ENCODE measurements at regions not wholly inside any gene's neighbourhood (a gene's known extent, or its start where the extent isn't known, plus 50 kb on each side); places are given as distances from the start of the nearest gene placed in this dataset.

DNA sequence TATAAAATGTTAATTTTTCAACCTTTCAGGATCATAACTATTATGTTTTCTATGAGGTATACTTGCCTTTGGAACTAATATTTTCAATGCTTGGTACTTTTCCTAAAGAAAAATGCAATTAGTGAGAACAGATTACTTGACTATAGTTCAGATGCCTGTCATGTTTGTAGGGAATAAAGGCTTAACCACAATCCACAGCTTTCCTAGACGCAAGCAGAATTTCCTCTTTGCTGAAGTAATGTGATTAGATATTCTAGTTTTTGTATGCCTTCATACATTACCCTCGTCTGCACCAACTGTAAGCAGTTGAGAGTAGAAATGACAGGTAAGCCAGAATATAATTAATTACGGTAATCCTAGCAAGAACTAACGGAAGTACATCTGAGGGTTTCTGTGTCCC, 581.4 kb upstream of the MMS22L start:
- H3K27me3 ChIP-seq (ENCODE audit: control insufficient read depth in 3 of 3, insufficient read depth in 3 of 3, low read length in 3 of 3) = no peaks in the 10 kb centered on the region
- no peaks in the 10 kb centered on the region for H3K4me1 ChIP-seq (ENCODE audit: control insufficient read depth in 3 of 3, insufficient read depth in 3 of 3, low read length in 3 of 3)
- no peak overlapping the region for H3K4me3 ChIP-seq (ENCODE audit: low read length in 3 of 3)
- H3K36me3 ChIP-seq (ENCODE audit: control insufficient read depth in 3 of 3, insufficient read depth in 3 of 3, low read length in 3 of 3) = no peaks in the 10 kb centered on the region
- H3K9me3 ChIP-seq (ENCODE audit: control insufficient read depth in 3 of 3, low read length in 3 of 3) = no peaks in the 10 kb centered on the region
- no peak overlapping the region for H3K27ac ChIP-seq (ENCODE audit: low read depth, low read length)
- no peak overlapping the region for H3K9ac ChIP-seq (ENCODE audit: low read depth in 1 of 3, low read length in 3 of 3)

DNA sequence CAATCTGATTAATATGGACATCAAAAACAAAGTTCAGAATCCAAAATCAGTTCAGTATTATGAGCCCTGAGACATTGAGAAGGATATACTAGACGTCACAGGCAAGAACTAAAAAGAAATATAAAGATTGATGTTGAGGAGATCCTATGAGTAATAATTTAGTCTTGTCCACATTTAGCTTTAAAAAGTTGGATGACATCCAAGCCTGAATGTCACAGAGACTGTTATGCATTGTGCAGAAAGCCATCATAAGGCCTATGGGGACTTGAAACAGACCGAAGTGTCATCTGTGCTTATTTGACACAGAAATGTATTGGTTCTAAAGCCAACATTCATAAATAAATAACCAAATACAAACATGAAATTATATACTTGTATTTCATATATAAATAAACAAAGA, 581.8 kb upstream of the MMS22L start:
- no peak overlapping the region for H3K9ac ChIP-seq (ENCODE audit: low read depth in 1 of 3, low read length in 3 of 3)
- no peak overlapping the region for H3K4me3 ChIP-seq (ENCODE audit: low read length in 3 of 3)
- no peaks in the 10 kb centered on the region for H3K9me3 ChIP-seq (ENCODE audit: control insufficient read depth in 3 of 3, low read length in 3 of 3)
- H3K27me3 ChIP-seq (ENCODE audit: control insufficient read depth in 3 of 3, insufficient read depth in 3 of 3, low read length in 3 of 3) = no peaks in the 10 kb centered on the region
- H3K27ac ChIP-seq (ENCODE audit: low read depth, low read length) = no peak overlapping the region
- no peaks in the 10 kb centered on the region for H3K4me1 ChIP-seq (ENCODE audit: control insufficient read depth in 3 of 3, insufficient read depth in 3 of 3, low read length in 3 of 3)
- no peaks in the 10 kb centered on the region for H3K36me3 ChIP-seq (ENCODE audit: control insufficient read depth in 3 of 3, insufficient read depth in 3 of 3, low read length in 3 of 3)

DNA sequence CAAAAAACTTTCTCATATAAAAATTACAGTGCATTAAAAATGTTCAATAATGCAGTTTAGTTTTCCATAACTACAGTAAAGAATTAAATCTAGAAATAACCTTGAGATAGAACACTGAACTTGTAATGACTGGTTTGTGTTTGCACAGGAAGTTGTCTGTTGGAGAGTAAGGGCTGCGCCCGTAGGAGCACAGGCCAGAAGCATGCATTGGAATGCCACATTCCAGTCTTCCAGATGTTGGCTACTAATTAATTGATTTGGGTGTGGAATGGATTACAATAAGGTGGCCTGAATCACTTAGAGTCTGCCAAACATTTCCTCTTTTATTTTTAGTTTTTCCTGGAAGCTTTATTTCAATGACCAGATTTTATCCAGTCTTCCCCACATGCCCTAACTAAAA, 582.6 kb upstream of the MMS22L start:
- Histone ChIP-seq H3K4me3 (ENCODE audit: low read length in 3 of 3) (no peak overlapping the region), H3K9ac (ENCODE audit: low read depth in 1 of 3, low read length in 3 of 3) (no peak overlapping the region), H3K4me1 (ENCODE audit: control insufficient read depth in 3 of 3, insufficient read depth in 3 of 3, low read length in 3 of 3) (no peaks in the 10 kb centered on the region)

DNA sequence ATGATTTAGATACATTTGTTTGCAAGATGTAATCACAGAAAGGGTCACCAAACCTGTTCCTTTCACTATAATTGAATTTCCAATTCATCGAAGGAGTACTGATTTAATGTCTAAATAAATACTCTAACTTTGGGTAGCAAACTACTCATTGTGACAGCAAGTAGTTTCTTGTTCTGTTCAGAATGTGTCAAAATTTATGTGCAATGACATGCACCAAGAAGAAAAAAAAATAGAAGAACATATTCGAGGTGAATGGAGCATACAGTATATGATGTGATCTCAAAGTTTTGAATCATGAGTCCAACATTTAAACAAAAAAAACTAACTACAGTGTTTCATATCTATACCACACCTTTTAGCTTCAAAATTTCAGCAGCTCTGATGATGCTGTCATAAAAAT, 583.6 kb upstream of the MMS22L start:
- no peaks in the 10 kb centered on the region for H3K9me3 ChIP-seq (ENCODE audit: control insufficient read depth in 3 of 3, low read length in 3 of 3)
- no peaks in the 10 kb centered on the region for H3K36me3 ChIP-seq (ENCODE audit: control insufficient read depth in 3 of 3, insufficient read depth in 3 of 3, low read length in 3 of 3)
- no peak overlapping the region for H3K4me3 ChIP-seq (ENCODE audit: low read length in 3 of 3)

More for the DNA sequence above, 582.6 kb upstream of the MMS22L start:
- H3K27me3 ChIP-seq (ENCODE audit: control insufficient read depth in 3 of 3, insufficient read depth in 3 of 3, low read length in 3 of 3) = no peaks in the 10 kb centered on the region
- no peaks in the 10 kb centered on the region for H3K36me3 ChIP-seq (ENCODE audit: control insufficient read depth in 3 of 3, insufficient read depth in 3 of 3, low read length in 3 of 3)
- H3K9me3 ChIP-seq (ENCODE audit: control insufficient read depth in 3 of 3, low read length in 3 of 3) = no peaks in the 10 kb centered on the region
- no peak overlapping the region for H3K27ac ChIP-seq (ENCODE audit: low read depth, low read length)

DNA sequence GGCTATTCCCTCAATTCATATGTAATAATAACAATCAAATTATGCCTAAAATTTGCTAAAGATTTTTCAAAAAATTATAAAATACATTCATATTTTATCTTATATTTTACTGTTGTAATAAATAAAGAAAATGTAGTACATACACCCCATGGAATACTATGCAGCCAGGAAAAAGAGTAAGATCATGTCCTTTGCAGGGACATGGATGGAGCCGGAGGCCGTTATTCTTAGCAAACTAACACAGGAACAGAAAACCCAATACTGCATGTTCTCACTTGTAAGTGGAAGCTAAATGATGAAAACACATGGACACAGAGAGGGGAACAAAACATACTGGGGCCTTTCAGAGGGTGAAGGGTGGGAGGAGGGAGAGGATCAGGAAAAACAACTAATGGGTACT, 584.2 kb upstream of the MMS22L start:
- Histone ChIP-seq H3K4me3 (ENCODE audit: low read length in 3 of 3) (no peak overlapping the region), H3K4me1 (ENCODE audit: control insufficient read depth in 3 of 3, insufficient read depth in 3 of 3, low read length in 3 of 3) (no peaks in the 10 kb centered on the region), H3K9ac (ENCODE audit: low read depth in 1 of 3, low read length in 3 of 3) (no peak overlapping the region), H3K27ac (ENCODE audit: low read depth, low read length) (no peak overlapping the region), H3K27me3 (ENCODE audit: control insufficient read depth in 3 of 3, insufficient read depth in 3 of 3, low read length in 3 of 3) (no peaks in the 10 kb centered on the region), H3K9me3 (ENCODE audit: control insufficient read depth in 3 of 3, low read length in 3 of 3) (no peaks in the 10 kb centered on the region), H3K36me3 (ENCODE audit: control insufficient read depth in 3 of 3, insufficient read depth in 3 of 3, low read length in 3 of 3) (no peaks in the 10 kb centered on the region)

More for the DNA sequence above, 583.6 kb upstream of the MMS22L start:
- no peaks in the 10 kb centered on the region for H3K4me1 ChIP-seq (ENCODE audit: control insufficient read depth in 3 of 3, insufficient read depth in 3 of 3, low read length in 3 of 3)
- H3K27me3 ChIP-seq (ENCODE audit: control insufficient read depth in 3 of 3, insufficient read depth in 3 of 3, low read length in 3 of 3) = no peaks in the 10 kb centered on the region
- no peak overlapping the region for H3K27ac ChIP-seq (ENCODE audit: low read depth, low read length)
- no peak overlapping the region for H3K9ac ChIP-seq (ENCODE audit: low read depth in 1 of 3, low read length in 3 of 3)

DNA sequence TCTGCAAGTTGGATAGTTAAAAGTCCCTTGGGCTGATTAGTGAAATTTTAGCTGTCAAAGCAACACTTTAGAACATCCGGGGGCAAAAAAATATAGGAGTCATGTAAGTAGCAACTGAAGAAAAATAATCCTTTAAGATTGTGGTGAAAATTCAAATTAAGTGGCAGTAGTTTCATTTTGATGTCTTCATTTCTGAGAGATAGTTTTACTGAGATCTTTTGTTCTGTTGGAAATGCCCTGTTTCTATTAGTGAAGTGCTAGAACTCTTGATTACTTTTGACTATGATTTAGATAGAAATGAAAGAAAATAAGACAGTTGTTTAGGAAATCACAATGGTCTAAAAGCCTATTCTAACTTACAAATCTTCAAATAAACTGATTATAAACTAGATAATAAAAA, 587.3 kb upstream of the MMS22L start:
- no peaks in the 10 kb centered on the region for H3K27me3 ChIP-seq (ENCODE audit: control insufficient read depth in 3 of 3, insufficient read depth in 3 of 3, low read length in 3 of 3)
- H3K27ac ChIP-seq (ENCODE audit: low read depth, low read length) = no peak overlapping the region
- no peak overlapping the region for H3K4me3 ChIP-seq (ENCODE audit: low read length in 3 of 3)
- H3K9ac ChIP-seq (ENCODE audit: low read depth in 1 of 3, low read length in 3 of 3) = no peak overlapping the region
- H3K36me3 ChIP-seq (ENCODE audit: control insufficient read depth in 3 of 3, insufficient read depth in 3 of 3, low read length in 3 of 3) = no peaks in the 10 kb centered on the region
- no peaks in the 10 kb centered on the region for H3K4me1 ChIP-seq (ENCODE audit: control insufficient read depth in 3 of 3, insufficient read depth in 3 of 3, low read length in 3 of 3)
- H3K9me3 ChIP-seq (ENCODE audit: control insufficient read depth in 3 of 3, low read length in 3 of 3) = no peaks in the 10 kb centered on the region

DNA sequence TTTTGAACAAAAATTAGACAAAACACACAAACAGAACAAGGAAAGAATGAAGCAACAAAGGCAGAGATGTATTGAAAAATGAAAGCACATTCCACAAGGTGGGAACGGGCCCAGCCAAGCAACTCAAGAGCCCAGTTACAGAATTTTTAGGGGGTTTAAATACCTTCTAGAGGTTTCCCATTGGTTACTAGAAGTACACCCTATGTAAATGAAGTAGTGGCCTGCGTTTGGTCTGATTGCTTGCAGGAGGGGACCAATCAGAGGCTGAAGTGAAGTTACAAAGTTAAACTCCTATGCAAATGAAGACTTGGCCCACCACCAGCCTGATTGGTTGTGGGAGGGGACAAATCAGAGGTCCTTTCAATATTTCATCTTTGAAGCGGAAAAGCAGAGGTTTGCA, 593.7 kb upstream of the MMS22L start:
- no peak overlapping the region for H3K9ac ChIP-seq (ENCODE audit: low read depth in 1 of 3, low read length in 3 of 3)
- no peak overlapping the region for H3K4me3 ChIP-seq (ENCODE audit: low read length in 3 of 3)
- no peaks in the 10 kb centered on the region for H3K9me3 ChIP-seq (ENCODE audit: control insufficient read depth in 3 of 3, low read length in 3 of 3)
- no peaks in the 10 kb centered on the region for H3K36me3 ChIP-seq (ENCODE audit: control insufficient read depth in 3 of 3, insufficient read depth in 3 of 3, low read length in 3 of 3)
- no peaks in the 10 kb centered on the region for H3K27me3 ChIP-seq (ENCODE audit: control insufficient read depth in 3 of 3, insufficient read depth in 3 of 3, low read length in 3 of 3)
- H3K4me1 ChIP-seq (ENCODE audit: control insufficient read depth in 3 of 3, insufficient read depth in 3 of 3, low read length in 3 of 3) = no peaks in the 10 kb centered on the region
- no peak overlapping the region for H3K27ac ChIP-seq (ENCODE audit: low read depth, low read length)

DNA sequence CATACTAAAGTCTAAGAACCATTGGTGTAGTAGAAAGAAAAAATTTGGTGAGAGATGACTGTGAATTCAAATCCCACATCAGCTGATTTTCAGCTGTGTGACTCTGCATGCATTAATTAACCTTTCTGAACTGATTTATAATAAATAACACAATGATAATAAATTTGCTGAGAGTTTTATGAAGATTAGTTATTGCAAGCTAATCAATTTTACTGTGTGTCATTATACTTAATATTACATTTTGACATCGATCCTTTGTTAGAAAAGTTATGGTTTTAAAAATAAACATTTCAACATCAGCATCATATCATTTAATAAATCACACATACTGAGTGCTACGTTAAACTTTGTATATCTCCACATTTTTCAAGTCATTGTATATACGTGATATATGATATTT, 599.7 kb upstream of the MMS22L start:
- Histone ChIP-seq H3K27me3 (ENCODE audit: control insufficient read depth in 3 of 3, insufficient read depth in 3 of 3, low read length in 3 of 3) (no peaks in the 10 kb centered on the region), H3K36me3 (ENCODE audit: control insufficient read depth in 3 of 3, insufficient read depth in 3 of 3, low read length in 3 of 3) (no peaks in the 10 kb centered on the region), H3K27ac (ENCODE audit: low read depth, low read length) (no peak overlapping the region), H3K9ac (ENCODE audit: low read depth in 1 of 3, low read length in 3 of 3) (no peak overlapping the region), H3K9me3 (ENCODE audit: control insufficient read depth in 3 of 3, low read length in 3 of 3) (no peaks in the 10 kb centered on the region), H3K4me1 (ENCODE audit: control insufficient read depth in 3 of 3, insufficient read depth in 3 of 3, low read length in 3 of 3) (no peaks in the 10 kb centered on the region), H3K4me3 (ENCODE audit: low read length in 3 of 3) (no peak overlapping the region)

DNA sequence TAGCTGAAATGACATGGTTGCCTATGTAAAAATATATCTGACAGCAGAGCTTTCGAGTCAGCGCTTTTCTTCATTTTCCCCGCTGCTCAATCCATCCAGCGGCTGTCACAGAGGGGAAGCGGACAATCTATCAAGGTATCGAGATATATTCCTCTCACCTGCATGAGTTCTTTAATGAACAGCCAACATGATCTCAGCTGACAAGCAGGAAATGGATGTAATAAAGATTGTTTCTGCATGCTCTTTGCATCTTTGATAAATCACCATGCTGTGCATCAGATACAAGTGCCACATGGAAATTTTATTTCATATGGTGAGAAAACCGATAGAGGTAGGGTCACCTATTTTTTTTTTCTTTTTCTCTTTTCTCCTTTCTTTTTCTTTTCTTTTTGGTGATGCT, 602.3 kb upstream of the MMS22L start:
- Histone ChIP-seq H3K4me1 (ENCODE audit: control insufficient read depth in 3 of 3, insufficient read depth in 3 of 3, low read length in 3 of 3) (no peaks in the 10 kb centered on the region), H3K9ac (ENCODE audit: low read depth in 1 of 3, low read length in 3 of 3) (no peak overlapping the region), H3K27me3 (ENCODE audit: control insufficient read depth in 3 of 3, insufficient read depth in 3 of 3, low read length in 3 of 3) (no peaks in the 10 kb centered on the region), H3K4me3 (ENCODE audit: low read length in 3 of 3) (no peak overlapping the region), H3K27ac (ENCODE audit: low read depth, low read length) (no peak overlapping the region), H3K36me3 (ENCODE audit: control insufficient read depth in 3 of 3, insufficient read depth in 3 of 3, low read length in 3 of 3) (no peaks in the 10 kb centered on the region), H3K9me3 (ENCODE audit: control insufficient read depth in 3 of 3, low read length in 3 of 3) (no peaks in the 10 kb centered on the region)

DNA sequence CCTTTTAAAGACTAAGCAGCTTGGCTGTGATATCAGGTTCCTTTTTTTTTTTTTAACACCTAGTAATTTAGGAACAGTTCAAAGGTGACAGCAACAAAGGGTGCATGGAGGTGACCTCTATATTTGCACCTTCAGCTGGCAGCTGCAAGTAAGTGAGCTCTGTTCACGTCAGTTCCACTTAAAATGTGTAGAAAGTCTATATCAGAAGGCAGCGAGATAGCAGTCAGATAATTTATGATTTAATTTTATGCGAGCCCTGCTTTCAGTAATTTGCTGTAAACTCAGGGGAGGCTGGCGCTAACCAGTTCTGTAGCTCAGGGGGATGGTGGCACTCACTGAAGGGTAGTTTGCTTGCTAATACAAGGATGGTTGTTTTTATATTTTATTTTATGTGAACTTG, 602.8 kb upstream of the MMS22L start:
- no peaks in the 10 kb centered on the region for H3K36me3 ChIP-seq (ENCODE audit: control insufficient read depth in 3 of 3, insufficient read depth in 3 of 3, low read length in 3 of 3)
- H3K4me3 ChIP-seq (ENCODE audit: low read length in 3 of 3) = no peak overlapping the region
- no peaks in the 10 kb centered on the region for H3K4me1 ChIP-seq (ENCODE audit: control insufficient read depth in 3 of 3, insufficient read depth in 3 of 3, low read length in 3 of 3)
- H3K9ac ChIP-seq (ENCODE audit: low read depth in 1 of 3, low read length in 3 of 3) = no peak overlapping the region
- H3K27ac ChIP-seq (ENCODE audit: low read depth, low read length) = no peak overlapping the region
- no peaks in the 10 kb centered on the region for H3K27me3 ChIP-seq (ENCODE audit: control insufficient read depth in 3 of 3, insufficient read depth in 3 of 3, low read length in 3 of 3)
- H3K9me3 ChIP-seq (ENCODE audit: control insufficient read depth in 3 of 3, low read length in 3 of 3) = no peaks in the 10 kb centered on the region

DNA sequence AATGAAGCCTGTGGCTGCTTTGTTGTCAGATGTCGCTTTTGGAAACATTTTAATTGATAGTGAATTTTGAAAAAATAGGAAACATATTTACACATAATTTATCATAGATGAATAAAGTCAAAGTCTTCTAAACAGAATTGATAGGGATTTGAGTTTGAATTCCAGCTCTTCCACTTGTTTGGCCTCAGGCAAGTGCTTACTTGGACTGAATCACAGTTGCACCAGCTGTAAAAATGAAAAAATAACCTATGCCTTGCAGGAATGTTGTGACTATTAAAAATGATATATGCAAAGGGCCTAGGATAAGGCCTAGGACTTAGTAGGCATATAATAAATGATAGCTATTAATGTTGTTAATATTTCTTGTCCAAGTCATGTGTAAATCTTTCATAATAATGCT, 618.5 kb upstream of the MMS22L start:
- H3K27me3 ChIP-seq (ENCODE audit: control insufficient read depth in 3 of 3, insufficient read depth in 3 of 3, low read length in 3 of 3) = no peaks in the 10 kb centered on the region
- no peaks in the 10 kb centered on the region for H3K4me1 ChIP-seq (ENCODE audit: control insufficient read depth in 3 of 3, insufficient read depth in 3 of 3, low read length in 3 of 3)
- no peak overlapping the region for H3K9ac ChIP-seq (ENCODE audit: low read depth in 1 of 3, low read length in 3 of 3)
- no peaks in the 10 kb centered on the region for H3K9me3 ChIP-seq (ENCODE audit: control insufficient read depth in 3 of 3, low read length in 3 of 3)
- no peaks in the 10 kb centered on the region for H3K36me3 ChIP-seq (ENCODE audit: control insufficient read depth in 3 of 3, insufficient read depth in 3 of 3, low read length in 3 of 3)
- no peak overlapping the region for H3K27ac ChIP-seq (ENCODE audit: low read depth, low read length)
- H3K4me3 ChIP-seq (ENCODE audit: low read length in 3 of 3) = no peak overlapping the region

Data from skeletal muscle tissue (tissue), 3 donors.